HG02884 (cell line): ENCODE measurements at regions not wholly inside any gene's neighbourhood (a gene's known extent, or its start where the extent isn't known, plus 50 kb on each side); places are given as distances from the start of the nearest gene placed in this dataset.
"Not testable (repeated sequence)": the region's sequence is repeated elsewhere in the genome, so short reads cannot be mapped to it uniquely, and the experiment has no call there.

Source experiments
- ATAC-seq: cut with Tn5 transposase; IDR thresholded peaks from one replicate; pipeline ENCODE4 v1.9.1; 2021; ENCODE audit warnings: mild to moderate bottlenecking, moderate library complexity; ENCODE audit not compliant: unreplicated experiment

- ATAC-seq = no peak
These were observed 1149.5 kb downstream of the VRK1 start for GRCh38 chr14:97946641-97947040.

GRCh38 chr14:97948841-97949240 is 1151.7 kb downstream of the VRK1 start:
- no peak for ATAC-seq

GRCh38 chr14:97956581-97957340 is 1159.6 kb downstream of the VRK1 start:
- no peak for ATAC-seq

- ATAC-seq = no peak
These were observed 1162.1 kb downstream of the VRK1 start for GRCh38 chr14:97959251-97959650.

- no peak for ATAC-seq
These were observed 1163.3 kb downstream of the VRK1 start for GRCh38 chr14:97960436-97960835.

- ATAC-seq = no peak
These were observed 1173.0 kb downstream of the VRK1 start for GRCh38 chr14:97970222-97970621.

- ATAC-seq = no peak
These were observed 1178.0 kb downstream of the VRK1 start for GRCh38 chr14:97975216-97975615.

- no peak for ATAC-seq
These were observed 1178.8 kb downstream of the VRK1 start for GRCh38 chr14:97975962-97976361.

GRCh38 chr14:97976861-97977260 is 1179.7 kb downstream of the VRK1 start:
- no peak for ATAC-seq

- ATAC-seq = no peak
These were observed 1180.6 kb downstream of the VRK1 start for GRCh38 chr14:97977651-97978261.

GRCh38 chr14:97978341-97978740 is 1181.2 kb downstream of the VRK1 start:
- no peak for ATAC-seq

- no peak for ATAC-seq
These were observed 1196.4 kb downstream of the VRK1 start for GRCh38 chr14:97993508-97994019.

GRCh38 chr14:97994020-97994531 is 1196.9 kb downstream of the VRK1 start:
- ATAC-seq = no peak

- no peak for ATAC-seq
These were observed 1197.9 kb downstream of the VRK1 start for GRCh38 chr14:97995038-97995437.

GRCh38 chr14:97995531-97995930 is 1198.3 kb downstream of the VRK1 start:
- no peak for ATAC-seq

- ATAC-seq = no peak
These were observed 1208.8 kb downstream of the VRK1 start for GRCh38 chr14:98006008-98006407.

- ATAC-seq = no peak
These were observed 1211.4 kb downstream of the VRK1 start for GRCh38 chr14:98008381-98009113.

GRCh38 chr14:98009177-98009576 is 1212.0 kb downstream of the VRK1 start:
- ATAC-seq = not testable (repeated sequence)

GRCh38 chr14:98010784-98011183 is 1213.6 kb downstream of the VRK1 start:
- no peak for ATAC-seq

GRCh38 chr14:98014851-98015615 is 1217.9 kb downstream of the VRK1 start:
- no peak for ATAC-seq

- ATAC-seq = no peak
These were observed 1218.7 kb downstream of the VRK1 start for GRCh38 chr14:98015921-98016320.
